IMR-90 (cell line): ENCODE measurements at regions not wholly inside any gene's neighbourhood (a gene's known extent, or its start where the extent isn't known, plus 50 kb on each side); places are given as distances from the start of the nearest gene placed in this dataset.

Experiments used
- ATAC-seq: fragments of 200-7000 bp; cut with Tn5 transposase; 2 replicates; pipeline ENCODE4 v1.9.1; 2020; ENCODE audit warnings: low read depth, mild to moderate bottlenecking, moderate library complexity
- BruUV-seq: library from RNA; stranded (reverse); fragments of 400-500 nt; replicated peaks from 2 replicates; lab custom pipeline; 2021; lab: Mats Ljungman, UMichigan
- CTCF ChIA-PET: fragments of 300-600 bp; formaldehyde crosslinking; extraction: SDS; loops from one replicate; lab custom pipeline; 2021; ENCODE audit warnings: antibody characterized with exemption; lab: Yijun Ruan, JAX
- POLR2A ChIA-PET: fragments of 300-600 bp; sonication (Branson Sonifier 250); formaldehyde crosslinking; loops from one replicate; lab custom pipeline; 2022; ENCODE audit warnings: antibody characterized with exemption; ENCODE audit not compliant: unreplicated experiment; lab: Charles Lee
- DNase-seq: peaks from one replicate; pipeline ENCODE4 v3.0.0; 2013
- H2AFZ ChIP-seq: replicated peaks from 2 replicates; pipeline ENCODE3; 2013; ENCODE audit warnings: low read length, mild to moderate bottlenecking; ENCODE audit not compliant: poor library complexity
- H2AK5ac ChIP-seq: 2 replicates; pipeline ENCODE4 v1.6.1; 2013; ENCODE audit warnings: low read depth, low read length, inconsistent platforms
- H2AK9ac ChIP-seq: replicated peaks from 2 replicates; pipeline ENCODE3; 2013; ENCODE audit warnings: mild to moderate bottlenecking, low read depth, low read length, moderate library complexity; ENCODE audit not compliant: poor library complexity
- H2BK120ac ChIP-seq: 2 replicates; pipeline ENCODE4 v1.6.1; 2013; ENCODE audit warnings: low read depth, low read length, inconsistent platforms
- H2BK15ac ChIP-seq: 3 replicates; pipeline ENCODE4 v1.6.1; 2013; ENCODE audit warnings: low read depth, low read length, inconsistent platforms
- H2BK20ac ChIP-seq: 2 replicates; pipeline ENCODE4 v1.6.1; 2013; ENCODE audit warnings: low read depth, mild to moderate bottlenecking, inconsistent platforms, low read length, moderate library complexity
- H2BK5ac ChIP-seq: 2 replicates; pipeline ENCODE4 v1.6.1; 2013; ENCODE audit warnings: mild to moderate bottlenecking, low read depth, low read length, inconsistent platforms; ENCODE audit not compliant: poor library complexity, severe bottlenecking
- H3K14ac ChIP-seq: replicated peaks from 2 replicates; pipeline ENCODE4 v1.6.1; 2013; ENCODE audit warnings: low read depth, low read length, inconsistent platforms
- H3K18ac ChIP-seq: 2 replicates; pipeline ENCODE4 v1.6.1; 2013; ENCODE audit warnings: low read depth, low read length, control low read depth
- H3K23ac ChIP-seq: 2 replicates; pipeline ENCODE4 v1.6.1; 2013; ENCODE audit warnings: low read depth, low read length, inconsistent platforms
- H3K27ac ChIP-seq: 2 replicates; pipeline ENCODE4 v1.5.1; 2013; ENCODE audit warnings: mild to moderate bottlenecking, control low read depth, low read length; ENCODE audit not compliant: insufficient read depth
- H3K27me3 ChIP-seq: 2 replicates; pipeline ENCODE4 v1.6.1; 2013; ENCODE audit warnings: low read length; ENCODE audit not compliant: control insufficient read depth, insufficient read depth
- H3K36me3 ChIP-seq: 2 replicates; pipeline ENCODE4 v1.6.1; 2013; ENCODE audit warnings: low read length, mixed read lengths; ENCODE audit not compliant: control insufficient read depth, insufficient read depth
- H3K4ac ChIP-seq: 2 replicates; pipeline ENCODE4 v1.6.1; 2013; ENCODE audit warnings: low read depth, low read length, inconsistent platforms
- H3K4me1 ChIP-seq: 2 replicates; pipeline ENCODE4 v1.6.1; 2013; ENCODE audit warnings: low read length, mixed read lengths; ENCODE audit not compliant: control insufficient read depth, insufficient read depth
- H3K4me2 ChIP-seq: 2 replicates; pipeline ENCODE4 v1.6.1; 2013; ENCODE audit warnings: low read depth, mild to moderate bottlenecking, control low read depth, low read length, moderate library complexity
- H3K4me3 ChIP-seq: 2 replicates; pipeline ENCODE4 v1.5.1; 2013; ENCODE audit warnings: low read depth, mild to moderate bottlenecking, control low read depth, low read length, moderate library complexity; ENCODE audit not compliant: insufficient read depth
- H3K56ac ChIP-seq: 2 replicates; pipeline ENCODE4 v1.6.1; 2013; ENCODE audit warnings: low read length, inconsistent platforms; ENCODE audit not compliant: insufficient read depth; ENCODE audit errors: extremely low read depth
- H3K79me1 ChIP-seq, 2 experiments: 2 replicates each; pipeline ENCODE4 v1.6.1; 2013; ENCODE audit warnings: low read length in 2 of 2, inconsistent platforms in 1 of 2, low read depth in 1 of 2
- H3K9ac ChIP-seq: 2 replicates; pipeline ENCODE4 v1.6.1; 2013; ENCODE audit warnings: low read depth, low read length, control low read depth
- H3K9me1 ChIP-seq: 2 replicates; pipeline ENCODE4 v1.6.1; 2013; ENCODE audit warnings: low read length, inconsistent platforms; ENCODE audit not compliant: insufficient read depth
- H3K9me3 ChIP-seq: 2 replicates; pipeline ENCODE4 v1.6.1; 2013; ENCODE audit warnings: low read length; ENCODE audit not compliant: control insufficient read depth, insufficient read depth
- H4K20me1 ChIP-seq: 2 replicates; pipeline ENCODE4 v1.6.1; 2013; ENCODE audit warnings: low read length, inconsistent platforms; ENCODE audit not compliant: insufficient read depth
- H4K5ac ChIP-seq: 2 replicates; pipeline ENCODE4 v1.6.1; 2013; ENCODE audit warnings: mild to moderate bottlenecking, low read depth, low read length, control low read depth
- H4K8ac ChIP-seq, 2 experiments: 2 replicates each; pipeline ENCODE4 v1.6.1; 2013; ENCODE audit warnings: low read depth in 2 of 2, low read length in 2 of 2, control low read depth in 1 of 2, inconsistent platforms in 1 of 2
- H4K91ac ChIP-seq: 2 replicates; pipeline ENCODE4 v1.6.1; 2013; ENCODE audit warnings: low read depth, low read length, inconsistent platforms; ENCODE audit not compliant: insufficient read depth
- CHD1 ChIP-seq: IDR thresholded peaks from 2 replicates; pipeline ENCODE4 v1.6.1; 2012; ENCODE audit warnings: low read depth, low read length, improper control_type of control experiment
- NFE2L2 ChIP-seq: fragments of 150-350 bp; IDR thresholded peaks from 2 replicates; pipeline ENCODE4 v1.6.1; 2016; ENCODE audit warnings: low read depth, mild to moderate bottlenecking, low read length
- POLR2A ChIP-seq: IDR thresholded peaks from 2 replicates; pipeline ENCODE4 v1.6.1; 2012; ENCODE audit warnings: mild to moderate bottlenecking, low read depth, low read length
- RCOR1 ChIP-seq: IDR thresholded peaks from 2 replicates; pipeline ENCODE4 v1.6.1; 2012; ENCODE audit warnings: mild to moderate bottlenecking, low read length, improper control_type of control experiment; ENCODE audit not compliant: insufficient replicate concordance
- RFX5 ChIP-seq: IDR thresholded peaks from 2 replicates; pipeline ENCODE4 v1.8.0; 2012; ENCODE audit warnings: low read depth, mild to moderate bottlenecking, low read length, moderate library complexity
- WGBS, 2 experiments: methylation state at CpG; one replicate each; pipeline versions ENCODE4 v1.1.5 to v1.1.7; 2013; ENCODE audit warnings: missing lambda C conversion rate in 2 of 2; ENCODE audit not compliant: insufficient read length in 1 of 2; ENCODE audit errors: extremely low coverage in 2 of 2; 5-methylcytosine and 5-hydroxymethylcytosine counted together
- dilution Hi-C: fragments of 300-500 bp; cut with HindIII; formaldehyde crosslinking; loops from one replicate; pipeline ENCODE4 v1.14.3; 2018; ENCODE audit warnings: low sequenced_read_pairs; ENCODE audit not compliant: unreplicated experiment
- in situ Hi-C: fragments of 300-500 bp; cut with MboI; formaldehyde crosslinking; loops from 3 replicates; pipeline ENCODE4 v1.14.3; 2019; ENCODE audit warnings: low sequenced_read_pairs, inconsistent platforms, mixed read lengths
- intact Hi-C: fragments of 100-400 bp; cut with micrococcal nuclease; formaldehyde crosslinking; loops from 2 replicates; pipeline ENCODE4 v1.10.0; 2022

- no peak overlapping the region for H4K5ac ChIP-seq
- in situ Hi-C loops: no loop called here
- no peaks in the 10 kb centered on the region for H4K20me1 ChIP-seq
- H2BK20ac ChIP-seq: no peak overlapping the region
- H3K9me3 ChIP-seq: 0 out of 2 replicates have a peak, but pooled peaks cover 2% of the 10 kb centered on the region
- no peak overlapping the region for H2BK120ac ChIP-seq
- no peak overlapping the region for H3K14ac ChIP-seq
- no peak for TF ChIP-seq CHD1
- TF ChIP-seq NFE2L2: no peak
- no peak for TF ChIP-seq RCOR1
- no peak for TF ChIP-seq POLR2A
- no peak for TF ChIP-seq RFX5
- H3K36me3 ChIP-seq: no peaks in the 10 kb centered on the region
- no peak overlapping the region for H2AK9ac ChIP-seq
- H3K4me1 ChIP-seq: no peaks in the 10 kb centered on the region
- H2BK5ac ChIP-seq: no peak overlapping the region
- no peak overlapping the region for H4K91ac ChIP-seq
- H2AFZ ChIP-seq: no peak overlapping the region
- H3K18ac ChIP-seq: no peak overlapping the region
- no peak overlapping the region for H3K23ac ChIP-seq
- ChIA-PET CTCF (no interaction called here), POLR2A (no interaction called here)
- no CpG with 5 or more reads among the region's 29 CpGs for WGBS, 2 experiments
- H3K4me2 ChIP-seq: no peak overlapping the region
- no TSS peak for BruUV-seq
- H3K4ac ChIP-seq: no peak overlapping the region
- no peaks in the 10 kb centered on the region for H3K79me1 ChIP-seq
- no peak for ATAC-seq
- no peak overlapping the region for H2BK15ac ChIP-seq
- no peak overlapping the region for H4K8ac ChIP-seq
- H3K4me3 ChIP-seq: no peak overlapping the region
- H2AK5ac ChIP-seq: no peak overlapping the region
- H3K27ac ChIP-seq: no peak overlapping the region
- no peak overlapping the region for H3K9ac ChIP-seq
- DNase-seq: no peak
- no peaks in the 10 kb centered on the region for H3K9me1 ChIP-seq
- H3K56ac ChIP-seq: no peak overlapping the region
- dilution Hi-C loops: no loop called here
- H3K27me3 ChIP-seq: no peaks in the 10 kb centered on the region
- intact Hi-C loops: no loop called here
Observed at GRCh38 chrX:26873736-26874135, 589.4 kb downstream of the PPP4R3C start.
